K562 (cell line): ENCODE measurements at regions not wholly inside any gene's neighbourhood (a gene's known extent, or its start where the extent isn't known, plus 50 kb on each side); places are given as distances from the start of the nearest gene placed in this dataset.

ENCODE experiments used
- ATAC-seq: fragments of 200-7000 bp; cut with Tn5 transposase; 3 replicates; pipeline ENCODE4 v1.9.1; 2020; ENCODE audit warnings: moderate library complexity
- BruUV-seq: library from RNA; stranded (reverse); fragments of 400-500 nt; replicated peaks from 2 replicates; lab custom pipeline; 2021; lab: Mats Ljungman, UMichigan
- CTCF ChIA-PET: fragments of 300-600 bp; formaldehyde crosslinking; extraction: SDS; loops from one replicate; lab custom pipeline; 2021; ENCODE audit warnings: low intra/inter-chr PET ratio; lab: Yijun Ruan, JAX
- POLR2A ChIA-PET: fragments of 300-600, 350-650 bp; sonication (Branson Sonifier 250); formaldehyde crosslinking; extraction: SDS; loops from one replicate; lab custom pipeline; 2021; ENCODE audit warnings: antibody characterized with exemption, inconsistent platforms; lab: Yijun Ruan, JAX
- DNase-seq, 4 experiments: peaks; one replicate each; pipeline versions ENCODE4 v3.0.0 to v3.0.0-alpha.2; 2011 to 2018; ENCODE audit warnings: low spot score in 3 of 4, mixed read lengths in 3 of 4; ENCODE audit errors: extremely low read depth in 1 of 4
- FAIRE-seq: peaks from 2 replicates; lab custom pipeline; 2011; peaks lifted over from hg19 to GRCh38; lab: Jason Lieb, UNC
- H2AFZ ChIP-seq: 2 replicates; pipeline ENCODE4 v1.6.0; 2011; ENCODE audit warnings: low read depth, low read length, control low read depth, inconsistent platforms
- H3K27ac ChIP-seq: fragments of 200-600 bp; 3 replicates; pipeline ENCODE4 v1.8.0; 2011; ENCODE audit warnings: low read depth, mild to moderate bottlenecking, control low read depth, inconsistent platforms, low read length, moderate library complexity, mixed read lengths; ENCODE audit errors: extremely low read depth
- H3K27me3 ChIP-seq, 2 experiments: fragments of 300-600 bp in 1 of 2; 2 replicates in 1 of 2; 3 replicates in 1 of 2; pipeline versions ENCODE4 v1.6.0 to v1.8.0; 2011; ENCODE audit warnings: inconsistent platforms in 2 of 2, low read length in 2 of 2, mild to moderate bottlenecking in 1 of 2, mixed read lengths in 1 of 2, moderate library complexity in 1 of 2; ENCODE audit not compliant: control insufficient read depth in 2 of 2, insufficient read depth in 2 of 2
- H3K36me3 ChIP-seq: fragments of 300-600 bp; 3 replicates; pipeline ENCODE4 v1.8.0; 2011; ENCODE audit warnings: mild to moderate bottlenecking, low read length, inconsistent platforms; ENCODE audit not compliant: control insufficient read depth, insufficient read depth
- H3K4me1 ChIP-seq, 2 experiments: fragments of 200-600 bp in 1 of 2; replicated peaks in 1 of 2; 2 replicates in 1 of 2; 3 replicates in 1 of 2; pipeline versions ENCODE4 v1.5.1 to v1.8.0; 2011; ENCODE audit warnings: inconsistent platforms in 2 of 2, low read length in 2 of 2, mild to moderate bottlenecking in 1 of 2, mixed read lengths in 1 of 2, moderate library complexity in 1 of 2; ENCODE audit not compliant: control insufficient read depth in 2 of 2, insufficient read depth in 2 of 2
- H3K4me2 ChIP-seq: 2 replicates; pipeline ENCODE4 v1.6.1; 2011; ENCODE audit warnings: low read length, control low read depth, inconsistent platforms, mixed read lengths; ENCODE audit not compliant: insufficient read depth
- H3K4me3 ChIP-seq: fragments of 200-600 bp; sonication (generic), shearing (Covaris generic); 2 replicates; pipeline ENCODE4 v1.5.1; 2016; ENCODE audit warnings: control low read depth, inconsistent platforms
- H3K79me2 ChIP-seq: fragments of 200-600 bp; 3 replicates; pipeline ENCODE4 v1.8.0; 2011; ENCODE audit warnings: low read length, inconsistent platforms; ENCODE audit not compliant: control insufficient read depth, insufficient read depth
- H3K9ac ChIP-seq, 2 experiments: 2 replicates each; pipeline versions ENCODE4 v1.6.0 to v1.6.1; 2011; ENCODE audit warnings: low read depth in 2 of 2, low read length in 2 of 2, control low read depth in 1 of 2, inconsistent platforms in 1 of 2, mild to moderate bottlenecking in 1 of 2, mixed read lengths in 1 of 2; ENCODE audit not compliant: insufficient read depth in 1 of 2
- H3K9me1 ChIP-seq: one replicate; pipeline ENCODE4 v1.6.0; 2011; ENCODE audit warnings: inconsistent platforms, mild to moderate bottlenecking, low read length, moderate library complexity; ENCODE audit not compliant: control insufficient read depth, insufficient read depth
- H3K9me3 ChIP-seq: replicated peaks from 2 replicates; pipeline ENCODE4 v1.5.1; 2011; ENCODE audit warnings: low read depth, low read length, inconsistent platforms; ENCODE audit not compliant: control insufficient read depth, insufficient read depth
- H4K20me1 ChIP-seq: replicated peaks from 2 replicates; pipeline ENCODE4 v1.6.1; 2011; ENCODE audit warnings: low read length, inconsistent platforms, mixed read lengths; ENCODE audit not compliant: control insufficient read depth, insufficient read depth
- HDAC3 ChIP-seq: fragments of 450-650 bp; IDR thresholded peaks from 2 replicates; pipeline ENCODE4 v1.6.1; 2018; ENCODE audit warnings: borderline replicate concordance, mild to moderate bottlenecking, moderate library complexity; ENCODE audit not compliant: partially characterized antibody
- NFIC ChIP-seq: fragments of 450-650 bp; IDR thresholded peaks from 2 replicates; pipeline ENCODE4 v1.6.1; 2017; ENCODE audit warnings: mild to moderate bottlenecking, inconsistent platforms
- PURB ChIP-seq: sonication (generic); formaldehyde crosslinking; IDR thresholded peaks from 2 replicates; pipeline ENCODE4 v1.9.0; 2021; ENCODE audit warnings: low read depth, mild to moderate bottlenecking, missing genetic modification reagents
- SMAD4 ChIP-seq: fragments of 250-450 bp; sonication (Bioruptor Pico); conservative IDR thresholded peaks from 2 replicates; pipeline ENCODE4 v1.8.0; 2021; ENCODE audit warnings: inconsistent platforms, mild to moderate bottlenecking, moderate library complexity
- ZBTB26 ChIP-seq: fragments of 450-650 bp; formaldehyde crosslinking; IDR thresholded peaks from 2 replicates; pipeline ENCODE4 v1.4.0; 2022; ENCODE audit warnings: missing genetic modification characterization
- ZFP91 ChIP-seq: sonication (generic); formaldehyde crosslinking; IDR thresholded peaks from 2 replicates; pipeline ENCODE4 v1.8.0; 2022; ENCODE audit warnings: mild to moderate bottlenecking, missing genetic modification reagents
- ZNF12 ChIP-seq: sonication (generic); formaldehyde crosslinking; IDR thresholded peaks from 2 replicates; pipeline ENCODE4 v1.4.0; 2020; ENCODE audit warnings: mild to moderate bottlenecking, missing genetic modification reagents
- ZNF146 ChIP-seq: IDR thresholded peaks from one replicate; pipeline ENCODE4 v1.6.1; 2018; ENCODE audit warnings: missing compliant biosample characterization; ENCODE audit not compliant: unreplicated experiment
- ZNF277 ChIP-seq: fragments of 250-450 bp; sonication (Bioruptor Pico); IDR thresholded peaks from 2 replicates; pipeline ENCODE4 v1.8.0; 2022; ENCODE audit warnings: inconsistent platforms, mild to moderate bottlenecking, moderate library complexity, borderline replicate concordance
- WGBS: fragments of 100-300 bp; shearing (Covaris generic); methylation state at CpG from one replicate; pipeline ENCODE4 v1.1.6; 2016; ENCODE audit warnings: low coverage, mixed read lengths; ENCODE audit not compliant: insufficient coverage; ENCODE audit errors: missing lambda C conversion rate; 5-methylcytosine and 5-hydroxymethylcytosine counted together
- in situ Hi-C: fragments of 300-500 bp; cut with MboI; formaldehyde crosslinking; loops from 4 replicates; pipeline ENCODE4 v1.15.0; 2018; ENCODE audit warnings: inconsistent platforms, mixed read lengths
- intact Hi-C: fragments of 100-400 bp; cut with micrococcal nuclease; formaldehyde crosslinking; loops from 2 replicates; pipeline ENCODE4 v1.14.2; 2022

GRCh38 chr3:63064209-63064755 lies 189.1 kb upstream of the CADPS start:
- Histone ChIP-seq H3K4me1 (no peaks in the 10 kb centered on the region), H3K36me3 (no peaks in the 10 kb centered on the region), H3K27ac (no peak overlapping the region), H3K9ac (no peak overlapping the region), H3K79me2 (no peaks in the 10 kb centered on the region), H3K9me1 (no peaks in the 10 kb centered on the region), H4K20me1 (no peaks in the 10 kb centered on the region), H3K9me3 (no peaks in the 10 kb centered on the region), H3K27me3 (no peaks in the 10 kb centered on the region), H3K4me2 (no peak overlapping the region), H2AFZ (no peak overlapping the region), H3K4me3 (no peak overlapping the region)
- in situ Hi-C loops: no loop called here
- CTCF ChIA-PET: no interaction called here
- 0% methylated on average over 1 of the region's 1 CpG for WGBS
- BruUV-seq: no TSS peak
- POLR2A ChIA-PET: no interaction called here
- no peak for FAIRE-seq
- intact Hi-C loops: no loop called here
- ATAC-seq: no peak
- DNase-seq: no peak
- TF ChIP-seq HDAC3: no peak
- TF ChIP-seq SMAD4 (CRISPR knock-in tag): no peak
- TF ChIP-seq ZNF277 (CRISPR knock-in tag): no peak
- no peak for TF ChIP-seq ZNF12 (CRISPR knock-in tag)
- no peak for TF ChIP-seq ZBTB26 (CRISPR knock-in tag)
- no peak for TF ChIP-seq NFIC
- no peak for TF ChIP-seq ZNF146
- no peak for TF ChIP-seq PURB (CRISPR knock-in tag)
- no peak for TF ChIP-seq ZFP91 (CRISPR knock-in tag)
